NCI-H187 (cell line): ENCODE measurements at regions not wholly inside any gene's neighbourhood (a gene's known extent, or its start where the extent isn't known, plus 50 kb on each side); places are given as distances from the start of the nearest gene placed in this dataset.

Experiments
- DNase-seq, 2 experiments: peaks; one replicate each; lab custom pipeline; 2025; lab: John Stamatoyannopoulos, UW

DNA sequence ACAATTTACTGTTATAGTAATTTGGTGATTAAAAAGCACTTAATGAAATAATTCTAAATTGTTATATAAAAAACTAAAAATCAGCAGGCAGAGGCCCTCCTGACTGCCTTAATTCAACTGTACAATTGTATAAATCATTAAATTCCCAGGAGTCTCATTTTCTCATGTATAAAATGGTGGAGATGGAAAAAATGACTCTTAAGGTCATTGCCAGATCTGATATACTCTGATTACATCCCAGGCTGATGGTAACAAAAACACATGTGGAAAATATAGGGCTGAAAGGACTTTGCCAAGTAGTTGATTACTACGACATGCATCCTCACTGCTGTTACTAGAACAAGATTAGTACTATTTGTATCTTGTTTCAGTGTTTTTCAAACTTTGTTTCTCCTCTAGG, 1020.0 kb upstream of the SLC10A2 start:
- DNase-seq = no peak

- no peak for DNase-seq
Measured at GRCh38 chr13:104085611-104086010, 1019.4 kb upstream of the SLC10A2 start.

DNA sequence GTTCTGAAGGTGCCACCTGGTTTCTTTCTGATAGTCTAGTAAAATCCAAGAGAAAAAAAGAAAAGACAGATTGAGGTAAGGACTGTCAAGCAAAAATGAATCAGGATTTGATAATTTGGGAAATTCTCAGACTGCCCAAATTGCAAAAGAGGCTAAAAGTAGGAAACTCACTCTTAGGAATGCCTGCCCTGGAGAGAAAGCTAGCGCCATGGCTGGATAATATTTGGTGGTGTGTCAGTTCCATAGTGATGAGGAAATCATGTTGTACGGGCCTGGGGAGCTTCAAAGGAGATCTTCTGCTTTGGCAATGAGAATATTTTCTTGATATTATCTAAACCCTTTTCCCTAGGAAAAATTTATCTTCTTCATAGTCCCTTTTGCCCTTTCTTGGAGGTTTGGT, 1008.1 kb upstream of the SLC10A2 start:
- no peak for DNase-seq

- DNase-seq = no peak
Measured at GRCh38 chr13:104071806-104072205, 1005.6 kb upstream of the SLC10A2 start.

DNA sequence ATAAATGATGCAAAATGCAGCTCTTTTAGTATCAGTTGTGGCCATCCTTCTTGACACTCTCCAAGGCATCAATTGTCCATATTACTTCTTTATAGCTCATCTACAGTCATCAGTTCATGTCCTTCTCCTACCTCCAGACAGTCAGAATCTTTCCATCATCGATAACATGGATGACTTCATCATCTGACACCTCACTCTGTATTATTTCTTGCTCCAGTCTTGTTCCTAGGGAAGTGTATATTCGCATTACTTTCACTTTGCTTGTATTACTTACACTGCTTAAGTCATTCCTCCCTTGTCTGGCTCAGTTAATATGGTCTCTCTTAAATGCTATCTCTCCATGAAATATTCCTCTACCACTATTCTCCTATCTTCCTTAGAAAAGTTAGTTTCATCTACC, 999.1 kb upstream of the SLC10A2 start:
- DNase-seq = no peak

GRCh38 chr13:104057861-104058260, 991.6 kb upstream of the SLC10A2 start:
- DNase-seq = no peak

GRCh38 chr13:104045907-104046306, 979.7 kb upstream of the SLC10A2 start:
- no peak for DNase-seq

DNA sequence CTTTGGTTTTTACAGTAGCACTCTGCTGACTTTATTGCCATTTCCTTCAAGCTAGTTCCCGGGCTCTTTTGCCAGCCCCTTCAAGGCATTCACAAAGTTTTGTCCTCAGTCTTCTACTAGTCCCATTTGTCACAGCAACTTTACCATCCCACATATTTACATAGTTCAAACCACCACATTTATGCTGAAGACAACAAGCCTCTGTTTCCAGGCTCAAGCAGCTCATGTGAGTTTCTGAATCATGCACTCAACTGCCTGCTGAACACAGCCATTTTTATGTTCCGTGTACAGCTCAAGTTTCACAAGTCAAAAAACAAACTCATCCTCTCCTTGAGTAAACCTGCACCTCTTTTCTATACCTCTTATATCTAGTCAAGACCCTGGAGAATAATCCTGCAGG, 977.0 kb upstream of the SLC10A2 start:
- DNase-seq = no peak

DNA sequence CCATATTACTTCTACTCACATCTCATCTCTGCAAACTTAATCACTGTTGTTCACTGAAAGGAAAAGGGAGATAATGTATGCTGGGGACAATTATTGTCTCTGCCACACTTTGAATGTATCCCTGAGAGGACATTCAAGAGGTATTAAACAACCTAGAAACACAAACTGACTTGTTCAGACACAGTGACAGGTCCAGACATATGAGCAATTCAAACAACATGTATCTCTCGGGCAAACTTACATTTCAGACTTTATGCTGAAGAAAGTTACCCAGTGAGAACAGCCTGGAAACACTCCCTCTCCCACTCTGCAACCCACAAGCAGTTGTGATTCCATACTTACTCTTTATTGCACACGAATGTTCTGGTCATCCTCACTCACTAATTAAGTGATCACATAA, 968.7 kb upstream of the SLC10A2 start:
- DNase-seq = no peak

GRCh38 chr13:104025303-104025702, 959.1 kb upstream of the SLC10A2 start:
- no peak for DNase-seq

GRCh38 chr13:104024416-104025170, 958.4 kb upstream of the SLC10A2 start:
- no peak for DNase-seq

- DNase-seq = no peak
Measured at GRCh38 chr13:104021806-104022397, 955.7 kb upstream of the SLC10A2 start.

DNA sequence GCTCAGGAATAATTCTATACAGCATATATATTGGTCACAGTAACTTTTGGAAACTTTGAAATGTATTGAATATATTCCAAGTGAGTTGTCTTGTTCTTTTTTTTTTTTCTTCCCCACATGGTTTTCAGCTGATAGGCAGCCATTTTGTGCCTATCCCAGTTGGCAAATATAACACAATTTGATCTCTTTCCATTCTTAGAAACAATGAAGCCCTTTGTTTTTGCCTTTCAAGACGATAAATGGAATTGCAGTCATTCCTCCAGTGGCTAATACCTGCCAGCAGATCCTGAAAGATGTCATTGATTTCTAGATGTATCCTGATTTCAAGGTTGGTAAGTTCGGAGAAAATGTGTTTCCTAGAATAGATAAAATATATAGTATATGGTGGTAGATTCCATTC, 951.1 kb upstream of the SLC10A2 start:
- DNase-seq = no peak

DNA sequence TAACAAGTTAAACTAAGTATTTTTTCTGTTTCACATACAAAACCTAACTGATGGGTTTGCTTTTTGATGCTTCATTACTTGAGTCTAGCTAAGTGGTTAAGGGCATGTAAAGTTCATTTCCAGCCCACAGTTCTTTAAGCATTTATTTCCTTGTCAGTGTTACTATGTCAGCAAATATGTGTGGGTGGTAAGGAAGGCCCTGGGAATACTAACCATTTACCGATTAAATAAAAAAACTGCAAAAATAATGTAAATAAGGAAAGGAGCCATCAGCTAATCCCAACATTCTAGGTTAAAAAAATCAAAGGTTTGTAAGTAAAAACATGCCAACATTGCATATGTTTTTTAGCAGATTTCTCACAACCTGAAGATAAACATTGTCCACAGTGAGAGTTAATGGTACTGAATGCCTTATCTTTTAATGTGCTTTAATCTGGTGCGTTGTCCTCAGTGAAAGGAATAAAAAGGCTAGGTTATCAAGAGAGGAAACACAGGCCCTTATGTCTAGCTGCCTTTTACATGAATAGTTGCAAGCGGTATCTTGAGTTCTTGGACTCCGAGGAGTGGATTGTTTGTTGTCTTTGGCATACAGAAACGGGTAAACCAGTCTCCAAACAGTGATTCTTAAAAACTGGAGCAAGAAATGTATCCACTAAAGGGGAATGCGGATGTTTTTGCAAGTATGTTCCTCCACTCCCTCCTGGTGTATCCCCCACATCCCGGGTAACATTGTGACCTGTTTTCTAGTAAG, 949.6 kb upstream of the SLC10A2 start:
- DNase-seq = no peak

- no peak for DNase-seq
Measured at GRCh38 chr13:104014803-104015645, 948.8 kb upstream of the SLC10A2 start.

- peak; percentile 76 for DNase-seq
Measured at GRCh38 chr13:104011505-104012241, 945.5 kb upstream of the SLC10A2 start.

GRCh38 chr13:104008541-104009435, 942.6 kb upstream of the SLC10A2 start:
- DNase-seq = no peak

GRCh38 chr13:104008075-104008474, 941.9 kb upstream of the SLC10A2 start:
- no peak for DNase-seq

DNA sequence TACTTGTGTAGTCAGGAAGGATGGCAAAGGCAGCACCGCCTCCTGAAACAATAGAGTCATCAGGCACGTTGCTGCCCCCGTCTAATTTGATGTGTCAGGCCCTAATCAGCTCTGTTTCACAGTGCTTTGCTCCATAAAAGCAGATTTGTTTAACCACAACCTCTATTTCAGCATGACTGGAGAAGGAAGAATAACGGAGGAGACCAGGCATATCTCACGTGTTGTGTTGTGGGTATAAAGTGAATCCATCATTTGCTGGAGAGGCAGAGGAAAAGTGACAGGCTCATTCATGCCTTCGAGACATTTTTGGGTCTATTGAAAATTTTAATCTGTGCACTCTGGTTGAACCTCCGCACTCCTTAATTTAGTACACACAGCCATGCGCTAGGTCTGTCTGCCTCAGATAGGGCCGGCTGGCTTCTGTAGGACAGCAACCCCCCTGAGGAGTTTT, 940.4 kb upstream of the SLC10A2 start:
- peak; percentile 46 to 60 for DNase-seq

DNA sequence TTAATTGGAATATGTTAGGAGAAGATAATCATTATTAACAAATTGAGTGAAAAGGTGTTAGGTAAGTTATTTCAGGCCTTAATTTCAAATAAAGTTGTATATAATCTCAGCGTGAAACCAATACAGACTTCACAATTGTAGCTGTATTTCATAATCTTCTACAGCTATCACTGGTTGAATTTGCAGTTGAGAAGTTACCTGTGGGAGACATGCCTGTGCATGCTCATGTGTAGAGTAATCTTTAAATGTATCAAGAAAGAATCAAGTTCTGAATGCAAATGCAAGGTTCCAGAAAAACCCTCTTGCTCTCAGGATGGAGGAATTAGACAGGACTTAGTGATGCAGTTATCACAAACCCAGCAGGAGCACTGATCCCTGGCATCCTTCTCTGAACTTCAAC, 938.4 kb upstream of the SLC10A2 start:
- DNase-seq = no peak
